ENCODE measurements at regions not wholly inside any gene's neighbourhood (a gene's known extent, or its start where the extent isn't known, plus 50 kb on each side); places are given as distances from the start of the nearest gene placed in this dataset.

DNA sequence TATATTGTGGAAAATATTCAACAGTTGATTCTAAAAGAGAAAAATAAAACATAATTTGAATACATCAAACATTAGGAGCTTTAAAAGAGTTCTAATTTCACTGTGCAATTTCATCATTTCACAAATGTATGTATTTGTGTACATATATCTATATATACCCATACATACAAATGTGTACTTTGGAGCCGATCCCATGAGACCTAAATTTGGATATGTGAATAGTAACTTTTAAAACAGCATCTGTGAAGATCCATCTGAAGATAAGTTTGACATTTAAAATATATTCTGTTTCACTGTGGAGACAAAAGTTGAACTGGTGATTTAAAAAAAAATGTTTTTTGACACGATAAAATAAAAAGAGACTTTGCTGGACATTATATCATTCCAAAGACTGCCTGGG lies 374.0 kb downstream of the TMA16 start:
- TF ChIP-seq, protein P1, sequence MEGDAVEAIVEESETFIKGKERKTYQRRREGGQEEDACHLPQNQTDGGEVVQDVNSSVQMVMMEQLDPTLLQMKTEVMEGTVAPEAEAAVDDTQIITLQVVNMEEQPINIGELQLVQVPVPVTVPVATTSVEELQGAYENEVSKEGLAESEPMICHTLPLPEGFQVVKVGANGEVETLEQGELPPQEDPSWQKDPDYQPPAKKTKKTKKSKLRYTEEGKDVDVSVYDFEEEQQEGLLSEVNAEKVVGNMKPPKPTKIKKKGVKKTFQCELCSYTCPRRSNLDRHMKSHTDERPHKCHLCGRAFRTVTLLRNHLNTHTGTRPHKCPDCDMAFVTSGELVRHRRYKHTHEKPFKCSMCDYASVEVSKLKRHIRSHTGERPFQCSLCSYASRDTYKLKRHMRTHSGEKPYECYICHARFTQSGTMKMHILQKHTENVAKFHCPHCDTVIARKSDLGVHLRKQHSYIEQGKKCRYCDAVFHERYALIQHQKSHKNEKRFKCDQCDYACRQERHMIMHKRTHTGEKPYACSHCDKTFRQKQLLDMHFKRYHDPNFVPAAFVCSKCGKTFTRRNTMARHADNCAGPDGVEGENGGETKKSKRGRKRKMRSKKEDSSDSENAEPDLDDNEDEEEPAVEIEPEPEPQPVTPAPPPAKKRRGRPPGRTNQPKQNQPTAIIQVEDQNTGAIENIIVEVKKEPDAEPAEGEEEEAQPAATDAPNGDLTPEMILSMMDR (IDR thresholded peaks at IDR 0.05), result no peak
- no peak for TF ChIP-seq POLR2A (IDR thresholded peaks at IDR 0.05)

Data from vagina (tissue), 2 donors.